ENCODE measurements at regions not wholly inside any gene's neighbourhood (a gene's known extent, or its start where the extent isn't known, plus 50 kb on each side); places are given as distances from the start of the nearest gene placed in this dataset.
A peak's percentile ranks its signal among the peaks of the same experiment; 100 is the strongest.

- Mint-ChIP-seq H3K27ac (no peak overlapping the region), H3K9me3 (peaks cover 6% of the 10 kb centered on the region), H3K4me1 (peaks cover 18% of the 10 kb centered on the region), H3K4me3 (no peak overlapping the region), H3K27me3 (ENCODE audit: low read depth) (no peaks in the 10 kb centered on the region), H3K36me3 (ENCODE audit: low read depth) (no peaks in the 10 kb centered on the region)
- TF ChIP-seq, protein P1, sequence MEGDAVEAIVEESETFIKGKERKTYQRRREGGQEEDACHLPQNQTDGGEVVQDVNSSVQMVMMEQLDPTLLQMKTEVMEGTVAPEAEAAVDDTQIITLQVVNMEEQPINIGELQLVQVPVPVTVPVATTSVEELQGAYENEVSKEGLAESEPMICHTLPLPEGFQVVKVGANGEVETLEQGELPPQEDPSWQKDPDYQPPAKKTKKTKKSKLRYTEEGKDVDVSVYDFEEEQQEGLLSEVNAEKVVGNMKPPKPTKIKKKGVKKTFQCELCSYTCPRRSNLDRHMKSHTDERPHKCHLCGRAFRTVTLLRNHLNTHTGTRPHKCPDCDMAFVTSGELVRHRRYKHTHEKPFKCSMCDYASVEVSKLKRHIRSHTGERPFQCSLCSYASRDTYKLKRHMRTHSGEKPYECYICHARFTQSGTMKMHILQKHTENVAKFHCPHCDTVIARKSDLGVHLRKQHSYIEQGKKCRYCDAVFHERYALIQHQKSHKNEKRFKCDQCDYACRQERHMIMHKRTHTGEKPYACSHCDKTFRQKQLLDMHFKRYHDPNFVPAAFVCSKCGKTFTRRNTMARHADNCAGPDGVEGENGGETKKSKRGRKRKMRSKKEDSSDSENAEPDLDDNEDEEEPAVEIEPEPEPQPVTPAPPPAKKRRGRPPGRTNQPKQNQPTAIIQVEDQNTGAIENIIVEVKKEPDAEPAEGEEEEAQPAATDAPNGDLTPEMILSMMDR (IDR thresholded peaks at IDR 0.05; ENCODE audit: unreplicated experiment in 3 of 3): no peak
These were observed 148.1 kb upstream of the BLID start for GRCh38 chr11:122264121-122264520.

GRCh38 chr11:122261546-122261945 lies 145.5 kb upstream of the BLID start:
- Mint-ChIP-seq H3K9me3 (peaks cover 6% of the 10 kb centered on the region), H3K27ac (no peak overlapping the region), H3K36me3 (ENCODE audit: low read depth) (no peaks in the 10 kb centered on the region), H3K27me3 (ENCODE audit: low read depth) (no peaks in the 10 kb centered on the region), H3K4me3 (no peak overlapping the region), H3K4me1 (peaks cover 4% of the 10 kb centered on the region)
- TF ChIP-seq, protein P1 (IDR thresholded peaks at IDR 0.05; ENCODE audit: unreplicated experiment in 3 of 3): no peak

DNA sequence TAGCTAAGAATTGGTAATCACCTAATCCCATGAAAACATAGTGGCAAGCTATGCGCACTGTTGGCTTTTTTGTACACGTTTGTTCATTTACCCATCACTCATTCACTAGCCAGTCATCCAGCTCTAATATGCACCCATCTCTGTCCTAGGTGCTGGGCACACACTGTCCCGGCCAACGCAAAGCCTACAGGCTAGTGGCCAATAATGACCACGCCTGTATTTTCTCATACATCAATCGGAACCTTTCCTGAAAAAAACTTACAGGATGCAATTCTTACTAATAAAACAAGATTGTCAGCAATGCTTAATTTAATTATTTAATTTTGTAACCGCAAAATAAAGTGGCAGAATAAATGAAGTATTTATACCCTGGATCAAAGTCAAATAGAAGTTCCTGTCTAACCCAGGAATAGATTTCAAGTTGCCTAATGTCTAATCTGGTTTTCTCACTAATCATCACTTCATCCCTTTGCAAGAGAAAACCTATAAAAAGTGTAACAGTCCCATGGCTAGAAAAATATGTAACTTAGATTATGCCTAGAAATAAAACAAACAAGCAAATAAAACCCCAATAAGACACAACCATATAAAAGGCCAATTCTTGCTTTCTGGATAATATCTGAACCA lies 143.3 kb upstream of the BLID start:
- H3K4me3 Mint-ChIP-seq: no peak overlapping the region
- no peak overlapping the region for H3K27ac Mint-ChIP-seq
- H3K27me3 Mint-ChIP-seq (ENCODE audit: low read depth): no peaks in the 10 kb centered on the region
- H3K9me3 Mint-ChIP-seq: peaks cover 9% of the 10 kb centered on the region
- H3K36me3 Mint-ChIP-seq (ENCODE audit: low read depth): no peaks in the 10 kb centered on the region
- TF ChIP-seq, protein P1 (IDR thresholded peaks at IDR 0.05; ENCODE audit: unreplicated experiment in 3 of 3): no peak
- peaks cover under 1% of the 10 kb centered on the region for H3K4me1 Mint-ChIP-seq

GRCh38 chr11:122258446-122259194 lies 142.6 kb upstream of the BLID start:
- Mint-ChIP-seq H3K9me3 (peaks cover 6% of the 10 kb centered on the region), H3K27me3 (ENCODE audit: low read depth) (no peaks in the 10 kb centered on the region), H3K27ac (no peak overlapping the region), H3K36me3 (ENCODE audit: low read depth) (no peaks in the 10 kb centered on the region), H3K4me1 (peaks cover 8% of the 10 kb centered on the region), H3K4me3 (no peak overlapping the region)
- TF ChIP-seq, protein P1 (IDR thresholded peaks at IDR 0.05; ENCODE audit: unreplicated experiment in 3 of 3): no peak

DNA sequence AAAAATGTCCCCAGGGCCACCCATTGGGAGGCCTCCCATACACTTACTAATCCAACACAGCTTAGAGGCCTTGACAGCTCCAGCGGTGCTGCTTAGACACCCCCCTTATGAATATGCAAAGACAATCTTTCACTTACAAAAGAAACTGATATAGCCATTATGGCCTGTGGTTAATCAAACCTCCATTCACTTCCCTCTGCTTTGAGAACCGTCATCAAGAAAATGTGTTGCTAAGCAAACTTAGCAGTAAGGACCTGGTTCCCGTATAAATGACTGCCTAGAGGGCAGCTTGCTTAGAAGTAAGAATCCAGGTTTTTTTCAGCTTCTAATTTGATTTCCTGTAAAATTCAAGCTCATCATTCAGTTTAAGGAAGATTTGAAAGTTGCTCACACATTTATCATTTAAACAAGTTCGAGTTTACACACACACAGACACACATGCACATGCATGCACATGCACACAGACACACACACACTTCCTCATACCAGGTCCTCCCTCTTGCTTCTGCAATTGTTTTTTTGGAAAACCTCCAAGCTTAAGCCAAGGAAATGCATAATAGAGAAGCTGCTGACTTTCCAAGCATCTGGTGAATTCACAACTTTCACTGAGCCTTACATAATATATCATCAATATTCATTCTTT lies 137.7 kb upstream of the BLID start:
- Mint-ChIP-seq H3K27ac (peak overlapping the region; percentile 96 to 97 (median 96)), H3K4me1 (peaks cover 34% of the 10 kb centered on the region), H3K36me3 (ENCODE audit: low read depth) (no peaks in the 10 kb centered on the region), H3K9me3 (peaks cover 6% of the 10 kb centered on the region), H3K27me3 (ENCODE audit: low read depth) (no peaks in the 10 kb centered on the region), H3K4me3 (peak overlapping the region in 2 of 3 experiments; percentile 12 to 14)
- TF ChIP-seq, protein P1 (IDR thresholded peaks at IDR 0.05; ENCODE audit: unreplicated experiment in 3 of 3): no peak

Data from nephron (organoid).